ENCODE measurements at regions not wholly inside any gene's neighbourhood (a gene's known extent, or its start where the extent isn't known, plus 50 kb on each side); places are given as distances from the start of the nearest gene placed in this dataset.

- TF ChIP-seq KAT2B (IDR thresholded peaks at IDR 0.05; ENCODE audit: low read depth, low read length) (no peak), SP1 (CRISPR knock-in tag; IDR thresholded peaks at IDR 0.05) (no peak), MAX (CRISPR knock-in tag; IDR thresholded peaks at IDR 0.05) (no peak), CHD7 (IDR thresholded peaks at IDR 0.05; ENCODE audit: low read depth, low read length) (no peak)
- TF ChIP-seq, protein P1, sequence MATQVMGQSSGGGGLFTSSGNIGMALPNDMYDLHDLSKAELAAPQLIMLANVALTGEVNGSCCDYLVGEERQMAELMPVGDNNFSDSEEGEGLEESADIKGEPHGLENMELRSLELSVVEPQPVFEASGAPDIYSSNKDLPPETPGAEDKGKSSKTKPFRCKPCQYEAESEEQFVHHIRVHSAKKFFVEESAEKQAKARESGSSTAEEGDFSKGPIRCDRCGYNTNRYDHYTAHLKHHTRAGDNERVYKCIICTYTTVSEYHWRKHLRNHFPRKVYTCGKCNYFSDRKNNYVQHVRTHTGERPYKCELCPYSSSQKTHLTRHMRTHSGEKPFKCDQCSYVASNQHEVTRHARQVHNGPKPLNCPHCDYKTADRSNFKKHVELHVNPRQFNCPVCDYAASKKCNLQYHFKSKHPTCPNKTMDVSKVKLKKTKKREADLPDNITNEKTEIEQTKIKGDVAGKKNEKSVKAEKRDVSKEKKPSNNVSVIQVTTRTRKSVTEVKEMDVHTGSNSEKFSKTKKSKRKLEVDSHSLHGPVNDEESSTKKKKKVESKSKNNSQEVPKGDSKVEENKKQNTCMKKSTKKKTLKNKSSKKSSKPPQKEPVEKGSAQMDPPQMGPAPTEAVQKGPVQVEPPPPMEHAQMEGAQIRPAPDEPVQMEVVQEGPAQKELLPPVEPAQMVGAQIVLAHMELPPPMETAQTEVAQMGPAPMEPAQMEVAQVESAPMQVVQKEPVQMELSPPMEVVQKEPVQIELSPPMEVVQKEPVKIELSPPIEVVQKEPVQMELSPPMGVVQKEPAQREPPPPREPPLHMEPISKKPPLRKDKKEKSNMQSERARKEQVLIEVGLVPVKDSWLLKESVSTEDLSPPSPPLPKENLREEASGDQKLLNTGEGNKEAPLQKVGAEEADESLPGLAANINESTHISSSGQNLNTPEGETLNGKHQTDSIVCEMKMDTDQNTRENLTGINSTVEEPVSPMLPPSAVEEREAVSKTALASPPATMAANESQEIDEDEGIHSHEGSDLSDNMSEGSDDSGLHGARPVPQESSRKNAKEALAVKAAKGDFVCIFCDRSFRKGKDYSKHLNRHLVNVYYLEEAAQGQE (IDR thresholded peaks at IDR 0.05; ENCODE audit: borderline replicate concordance), result no peak
- TF ChIP-seq, protein P1 (CRISPR knock-in tag; IDR thresholded peaks at IDR 0.05; ENCODE audit: low read depth), result no peak
Observed at GRCh38 chr10:16348891-16349290, 87.9 kb upstream of the PTER start.
